ENCODE measurements at regions not wholly inside any gene's neighbourhood (a gene's known extent, or its start where the extent isn't known, plus 50 kb on each side); places are given as distances from the start of the nearest gene placed in this dataset.

- DNase-seq (ENCODE audit: low read depth): no peak
Observed at GRCh38 chr3:124671106-124671505, 59.1 kb upstream of the UMPS start.

DNA sequence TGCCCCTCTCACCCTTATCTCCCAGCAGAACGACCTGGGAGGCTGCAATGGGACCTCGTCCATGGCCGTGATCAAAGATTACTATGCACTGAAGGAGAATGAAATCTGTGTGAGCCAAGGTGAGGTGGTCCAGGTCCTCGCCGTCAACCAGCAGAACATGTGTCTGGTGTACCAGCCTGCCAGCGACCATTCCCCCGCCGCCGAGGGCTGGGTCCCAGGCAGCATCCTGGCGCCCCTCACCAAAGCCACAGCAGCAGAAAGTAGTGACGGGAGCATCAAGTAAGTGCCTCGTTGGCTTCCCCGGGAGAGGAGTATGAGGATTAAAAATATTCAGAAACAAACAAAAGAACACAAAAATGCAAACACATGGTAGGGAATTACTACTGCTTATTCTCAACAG lies 55.9 kb upstream of the UMPS start:
- no peak for DNase-seq (ENCODE audit: low read depth)

- DNase-seq (ENCODE audit: low read depth): peak; percentile 37
Observed at GRCh38 chr3:124676236-124676635, 54.0 kb upstream of the UMPS start.

GRCh38 chr3:124679048-124679638 lies 51.1 kb upstream of the UMPS start:
- DNase-seq (ENCODE audit: low read depth): no peak
